ENCODE measurements at regions not wholly inside any gene's neighbourhood (a gene's known extent, or its start where the extent isn't known, plus 50 kb on each side); places are given as distances from the start of the nearest gene placed in this dataset.

GRCh38 chr3:150256782-150257181 lies 151.3 kb upstream of the TSC22D2 start:
- no peak for TF ChIP-seq CTCF (IDR thresholded peaks at IDR 0.05 in 2 of 3, conservative IDR thresholded peaks at IDR 0.05 in 1 of 3; ENCODE audit: insufficient read depth in 2 of 3, low read depth in 1 of 3, low read length in 3 of 3)
- no peak for TF ChIP-seq ZSCAN29 (IDR thresholded peaks at IDR 0.05)
- no peak for TF ChIP-seq RFX5 (IDR thresholded peaks at IDR 0.05; ENCODE audit: low read depth, low read length)
- TF ChIP-seq ZNF584 (CRISPR knock-in tag; IDR thresholded peaks at IDR 0.05; ENCODE audit: low read depth) = no peak
- TF ChIP-seq ATF2 (CRISPR knock-in tag; IDR thresholded peaks at IDR 0.05) = no peak
- TF ChIP-seq WHSC1 (IDR thresholded peaks at IDR 0.05; ENCODE audit: low read length) = no peak
- TF ChIP-seq USF2 (CRISPR knock-in tag; IDR thresholded peaks at IDR 0.05) = no peak
- TF ChIP-seq MTA1 (IDR thresholded peaks at IDR 0.05; ENCODE audit: borderline replicate concordance) = no peak
- TF ChIP-seq EP300 (IDR thresholded peaks at IDR 0.05; ENCODE audit: low read length) = no peak
- no peak for TF ChIP-seq TEAD2 (tag; IDR thresholded peaks at IDR 0.05)
- TF ChIP-seq JUN (IDR thresholded peaks at IDR 0.05; ENCODE audit: borderline replicate concordance, low read depth, low read length) = no peak
- no peak for TF ChIP-seq JUN (CRISPR knock-in tag; IDR thresholded peaks at IDR 0.05; ENCODE audit: borderline replicate concordance)
- no peak for TF ChIP-seq TRIM28 (IDR thresholded peaks at IDR 0.05)
- no peak for TF ChIP-seq NR2C2 (CRISPR knock-in tag; IDR thresholded peaks at IDR 0.05)
- no peak for TF ChIP-seq NR2C2 (tag; IDR thresholded peaks at IDR 0.05)
